ENCODE measurements at regions not wholly inside any gene's neighbourhood (a gene's known extent, or its start where the extent isn't known, plus 50 kb on each side); places are given as distances from the start of the nearest gene placed in this dataset.
A peak's percentile ranks its signal among the peaks of the same experiment; 100 is the strongest.

- H3K27me3 ChIP-seq (ENCODE audit: control insufficient read depth, insufficient read depth, low read length): no peaks in the 10 kb centered on the region
- H3K36me3 ChIP-seq (ENCODE audit: control insufficient read depth, insufficient read depth, low read length): no peaks in the 10 kb centered on the region
- TF ChIP-seq CTCF (IDR thresholded peaks at IDR 0.05; ENCODE audit: insufficient read depth, low read length, poor library complexity, severe bottlenecking): no peak
- H3K4me3 ChIP-seq (ENCODE audit: low read depth, low read length): no peak overlapping the region
- no peak for DNase-seq (ENCODE audit: low read depth)
These were observed 142.8 kb upstream of the UBL3 start for GRCh38 chr13:29993196-29993595.

GRCh38 chr13:29991343-29991742 lies 140.9 kb upstream of the UBL3 start:
- DNase-seq (ENCODE audit: low read depth): peak; percentile 91
- Histone ChIP-seq H3K36me3 (ENCODE audit: control insufficient read depth, insufficient read depth, low read length) (no peaks in the 10 kb centered on the region), H3K27me3 (ENCODE audit: control insufficient read depth, insufficient read depth, low read length) (no peaks in the 10 kb centered on the region), H3K4me3 (ENCODE audit: low read depth, low read length) (no peak overlapping the region)
- TF ChIP-seq CTCF (IDR thresholded peaks at IDR 0.05; ENCODE audit: insufficient read depth, low read length, poor library complexity, severe bottlenecking): no peak

DNA sequence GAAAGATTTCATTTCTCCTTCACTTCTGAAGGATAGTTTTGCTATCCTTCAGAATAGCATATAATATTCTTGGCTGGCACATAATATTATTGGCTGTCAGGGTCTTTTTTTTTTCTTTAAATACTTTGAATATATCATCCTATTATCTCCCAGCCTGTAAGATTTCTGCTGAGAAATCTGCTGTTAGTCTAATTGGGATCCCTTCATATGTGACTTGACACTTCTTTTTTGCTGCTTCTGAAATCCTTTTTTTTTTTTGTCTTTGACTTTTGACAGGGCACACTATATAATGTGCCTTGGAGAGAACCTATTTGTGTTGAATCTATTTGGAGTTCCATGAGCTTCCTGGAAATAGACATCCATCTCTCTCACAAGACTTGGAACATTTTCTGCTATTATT lies 136.9 kb upstream of the UBL3 start:
- H3K36me3 ChIP-seq (ENCODE audit: control insufficient read depth, insufficient read depth, low read length): no peaks in the 10 kb centered on the region
- no peaks in the 10 kb centered on the region for H3K27me3 ChIP-seq (ENCODE audit: control insufficient read depth, insufficient read depth, low read length)
- TF ChIP-seq CTCF (IDR thresholded peaks at IDR 0.05; ENCODE audit: insufficient read depth, low read length, poor library complexity, severe bottlenecking): no peak
- no peak overlapping the region for H3K4me3 ChIP-seq (ENCODE audit: low read depth, low read length)
- no peak for DNase-seq (ENCODE audit: low read depth)

DNA sequence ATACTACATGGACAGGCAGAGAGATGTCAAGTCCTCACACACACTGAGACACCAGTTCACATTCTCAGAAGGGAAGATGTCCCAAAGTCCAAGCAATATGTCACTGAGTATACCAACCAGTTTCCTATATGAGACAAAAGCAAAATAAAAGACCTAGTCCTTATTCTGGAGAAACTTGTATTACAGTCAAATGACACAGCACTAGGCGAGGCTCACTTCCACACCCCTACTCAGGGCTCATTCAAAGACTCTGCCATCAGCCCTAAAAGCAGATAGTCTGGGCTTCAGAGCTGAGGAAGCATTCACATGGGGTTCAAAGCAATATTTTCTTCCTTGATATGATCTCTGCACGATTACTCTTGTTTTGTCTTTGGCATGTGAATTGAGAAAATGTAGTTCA lies 129.9 kb upstream of the UBL3 start:
- no peak for TF ChIP-seq CTCF (IDR thresholded peaks at IDR 0.05; ENCODE audit: insufficient read depth, low read length, poor library complexity, severe bottlenecking)
- DNase-seq (ENCODE audit: low read depth): no peak
- Histone ChIP-seq H3K27me3 (ENCODE audit: control insufficient read depth, insufficient read depth, low read length) (no peaks in the 10 kb centered on the region), H3K36me3 (ENCODE audit: control insufficient read depth, insufficient read depth, low read length) (no peaks in the 10 kb centered on the region), H3K4me3 (ENCODE audit: low read depth, low read length) (no peak overlapping the region)

DNA sequence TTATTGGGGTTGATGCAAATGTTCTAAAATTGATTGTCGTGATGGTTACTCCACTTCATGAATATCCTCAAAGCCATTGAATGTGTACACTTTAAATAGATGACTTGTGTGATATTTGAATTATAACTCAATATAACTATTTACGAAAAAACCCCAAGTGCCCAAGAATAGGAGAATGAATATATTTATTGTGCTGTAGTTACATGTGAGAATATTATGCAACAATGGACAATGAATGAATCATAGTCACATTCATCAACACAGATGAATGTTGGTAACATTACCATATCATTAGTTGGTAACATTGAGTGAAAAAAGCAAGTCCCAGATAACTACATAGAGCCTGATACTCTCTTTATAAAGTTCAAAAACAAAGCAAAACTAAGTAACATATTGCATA lies 127.8 kb upstream of the UBL3 start:
- TF ChIP-seq CTCF (IDR thresholded peaks at IDR 0.05; ENCODE audit: insufficient read depth, low read length, poor library complexity, severe bottlenecking): no peak
- H3K4me3 ChIP-seq (ENCODE audit: low read depth, low read length): no peak overlapping the region
- H3K36me3 ChIP-seq (ENCODE audit: control insufficient read depth, insufficient read depth, low read length): no peaks in the 10 kb centered on the region
- no peaks in the 10 kb centered on the region for H3K27me3 ChIP-seq (ENCODE audit: control insufficient read depth, insufficient read depth, low read length)
- no peak for DNase-seq (ENCODE audit: low read depth)

DNA sequence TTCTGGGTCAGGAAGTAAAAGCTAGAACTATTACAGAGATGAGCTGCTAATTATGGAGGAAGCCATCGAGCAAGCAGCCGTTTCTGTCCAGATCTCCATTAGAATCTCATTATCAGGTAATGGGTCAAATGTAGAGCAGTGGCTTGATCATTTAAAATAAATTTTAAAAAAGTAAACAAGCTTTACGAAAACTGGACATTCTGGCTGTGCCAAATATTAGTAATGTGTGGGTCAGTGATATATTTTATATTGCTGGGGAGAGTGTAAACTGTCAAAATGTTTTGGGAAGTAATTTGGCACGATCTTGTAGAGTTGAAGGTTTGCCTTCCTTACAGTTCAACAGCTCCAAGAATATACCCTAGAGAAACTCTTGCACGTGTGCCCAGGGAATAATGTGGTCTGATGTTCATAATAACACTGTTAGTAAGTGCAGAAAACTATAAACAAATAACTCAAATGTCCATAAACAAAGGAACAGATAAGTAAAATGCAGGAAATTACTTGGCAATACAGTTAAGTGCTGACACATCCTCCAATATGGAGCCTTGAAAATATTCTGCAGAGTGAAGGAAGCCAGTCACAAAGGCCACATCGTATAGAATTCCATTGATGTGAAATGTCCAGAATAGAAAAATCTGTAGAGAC lies 127.2 kb upstream of the UBL3 start:
- Histone ChIP-seq H3K27me3 (ENCODE audit: control insufficient read depth, insufficient read depth, low read length) (no peaks in the 10 kb centered on the region), H3K4me3 (ENCODE audit: low read depth, low read length) (no peak overlapping the region), H3K36me3 (ENCODE audit: control insufficient read depth, insufficient read depth, low read length) (no peaks in the 10 kb centered on the region)
- TF ChIP-seq CTCF (IDR thresholded peaks at IDR 0.05; ENCODE audit: insufficient read depth, low read length, poor library complexity, severe bottlenecking): no peak
- no peak for DNase-seq (ENCODE audit: low read depth)

Data from kidney epithelial cell (primary cell).